ENCODE measurements at regions not wholly inside any gene's neighbourhood (a gene's known extent, or its start where the extent isn't known, plus 50 kb on each side); places are given as distances from the start of the nearest gene placed in this dataset.

DNA sequence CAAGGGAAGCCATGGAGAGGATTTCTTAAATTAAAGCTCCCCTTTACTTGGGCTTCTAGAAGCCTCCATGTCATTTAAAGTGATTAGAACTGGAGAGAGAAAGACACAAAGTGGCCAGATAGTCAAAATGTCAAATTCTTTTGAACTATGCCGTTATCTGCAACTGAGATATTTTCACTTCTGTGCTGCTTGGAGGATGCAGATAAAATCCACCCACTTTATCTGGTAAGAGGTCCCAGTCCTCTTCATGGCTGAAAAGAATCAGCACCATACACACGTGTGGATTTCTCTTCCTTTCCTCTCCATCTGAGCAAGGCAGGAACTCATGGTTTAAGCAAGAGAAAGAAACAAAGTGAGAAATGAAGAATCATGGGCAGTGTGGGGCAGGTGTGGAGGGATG, 276.9 kb upstream of the RUNX1 start:
- DNase-seq, result no peak

- DNase-seq, result no peak
Measured at GRCh38 chr21:35324372-35325220, 275.5 kb upstream of the RUNX1 start.

DNA sequence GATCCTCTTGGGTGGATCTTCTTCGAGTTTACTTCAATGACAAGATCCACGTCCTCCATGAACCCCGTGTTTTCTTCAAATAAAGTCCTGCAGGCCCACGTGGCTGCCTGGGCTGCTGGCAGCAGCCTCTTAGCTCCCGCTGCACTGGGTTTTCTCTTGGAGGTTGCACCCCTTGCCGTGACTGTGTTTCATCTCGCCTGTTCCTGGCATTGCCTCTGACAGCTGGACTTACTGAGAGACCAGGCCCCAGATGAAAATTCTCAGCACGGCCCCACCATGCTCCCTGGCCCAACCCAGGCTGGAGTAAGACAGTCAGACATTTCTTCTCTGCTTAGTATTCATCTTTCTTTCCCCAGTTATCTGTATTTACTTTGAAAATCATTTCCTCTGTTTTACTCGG, 274.8 kb upstream of the RUNX1 start:
- DNase-seq, result no peak

GRCh38 chr21:35321322-35322200, 272.5 kb upstream of the RUNX1 start:
- no peak for DNase-seq

- no peak for DNase-seq
Measured at GRCh38 chr21:35319684-35320283, 270.7 kb upstream of the RUNX1 start.

DNA sequence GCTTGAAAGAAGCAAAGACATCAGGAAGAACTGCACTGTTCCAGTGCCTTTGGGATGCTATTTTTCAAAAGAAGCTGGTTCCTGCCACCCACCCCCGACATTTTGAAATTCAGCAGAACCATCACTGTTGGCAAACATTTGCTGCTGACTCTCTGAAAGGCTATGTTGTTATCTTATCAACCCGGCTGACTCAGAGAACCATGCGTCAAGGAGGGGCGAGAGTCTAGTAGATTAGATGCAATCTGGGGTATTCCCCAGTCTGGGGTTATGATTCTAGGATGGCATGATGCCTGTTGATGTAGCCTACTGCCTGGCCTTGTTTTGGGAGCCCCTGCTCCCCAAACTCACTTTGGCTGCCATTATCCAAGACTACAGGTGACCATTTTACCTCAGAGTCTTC, 267.8 kb upstream of the RUNX1 start:
- no peak for DNase-seq

DNA sequence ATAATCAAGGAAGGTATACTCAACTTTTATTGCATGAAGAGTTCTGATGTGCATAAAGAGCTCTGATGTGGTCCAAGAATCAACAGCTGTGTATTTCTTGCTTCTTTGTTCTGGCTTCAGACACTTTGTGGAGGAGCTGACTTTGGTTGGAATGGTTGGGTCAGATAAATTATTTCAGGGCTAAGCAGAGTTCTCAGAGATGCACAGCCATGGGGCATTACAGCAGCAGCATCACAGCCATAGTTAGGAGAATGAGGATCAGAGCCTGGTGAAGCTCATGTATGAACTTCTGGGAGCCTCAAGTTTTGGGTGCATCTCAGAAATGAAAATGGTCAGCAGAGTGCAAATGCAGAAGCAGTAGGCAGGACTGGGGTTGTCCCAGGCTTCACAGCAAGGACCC, 267.4 kb upstream of the RUNX1 start:
- DNase-seq, result no peak

- DNase-seq, result no peak
Measured at GRCh38 chr21:35314857-35315582, 265.9 kb upstream of the RUNX1 start.

GRCh38 chr21:35311985-35312384, 262.9 kb upstream of the RUNX1 start:
- DNase-seq, result no peak

- DNase-seq, result no peak
Measured at GRCh38 chr21:35309316-35309715, 260.2 kb upstream of the RUNX1 start.

DNA sequence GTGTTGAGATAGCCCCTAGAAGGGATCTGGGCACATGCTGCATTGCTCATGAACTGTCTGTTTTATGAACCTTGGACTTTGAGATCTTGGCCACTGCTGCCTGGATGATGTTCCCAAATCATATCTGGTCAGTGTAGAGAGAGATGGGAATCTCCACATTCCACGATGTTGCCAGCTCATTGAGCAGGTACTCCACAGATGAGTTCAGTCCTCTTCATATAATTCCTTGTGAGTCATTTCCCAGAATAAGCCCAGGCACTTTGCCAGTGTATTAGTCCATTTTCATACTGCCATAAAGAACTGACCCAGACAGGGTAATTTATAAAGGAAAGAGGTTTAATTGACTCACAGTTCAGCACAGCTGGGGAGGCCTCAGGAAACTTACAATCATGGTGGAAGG, 254.0 kb upstream of the RUNX1 start:
- DNase-seq, result no peak

GRCh38 chr21:35298757-35299156, 249.7 kb upstream of the RUNX1 start:
- no peak for DNase-seq

GRCh38 chr21:35297665-35298064, 248.6 kb upstream of the RUNX1 start:
- no peak for DNase-seq

- DNase-seq, result peak; percentile 96
Measured at GRCh38 chr21:35294231-35294898, 245.3 kb upstream of the RUNX1 start.

DNA sequence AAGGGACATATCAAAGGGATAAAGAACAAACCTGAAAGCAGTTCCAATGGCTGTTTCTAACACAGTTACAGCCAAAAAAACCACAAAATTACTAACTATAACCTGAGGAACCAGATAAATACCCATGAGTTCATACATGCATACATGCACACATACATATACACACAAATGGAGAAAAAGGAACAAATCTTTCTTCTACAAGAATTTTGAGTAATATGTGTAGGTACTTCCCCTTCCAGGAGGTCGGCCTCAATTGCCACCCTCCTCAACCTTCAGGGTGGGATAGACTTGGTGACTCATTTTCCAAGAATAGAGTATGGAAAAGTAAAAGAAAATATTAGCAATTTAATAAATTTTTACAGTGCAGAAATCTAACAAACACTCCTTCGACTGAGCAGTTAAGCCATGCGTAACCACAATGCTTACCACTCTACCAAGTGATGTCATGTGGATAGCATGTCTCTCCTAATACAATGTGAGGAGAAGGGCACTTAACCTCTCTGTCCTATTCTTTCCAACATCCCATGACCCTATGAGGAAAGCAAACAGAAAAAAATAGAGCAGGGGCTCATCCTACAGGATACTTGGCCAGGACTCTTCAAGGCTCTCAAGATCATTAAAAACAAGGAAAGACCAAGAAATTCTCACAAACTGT, 243.0 kb upstream of the RUNX1 start:
- DNase-seq, result no peak

DNA sequence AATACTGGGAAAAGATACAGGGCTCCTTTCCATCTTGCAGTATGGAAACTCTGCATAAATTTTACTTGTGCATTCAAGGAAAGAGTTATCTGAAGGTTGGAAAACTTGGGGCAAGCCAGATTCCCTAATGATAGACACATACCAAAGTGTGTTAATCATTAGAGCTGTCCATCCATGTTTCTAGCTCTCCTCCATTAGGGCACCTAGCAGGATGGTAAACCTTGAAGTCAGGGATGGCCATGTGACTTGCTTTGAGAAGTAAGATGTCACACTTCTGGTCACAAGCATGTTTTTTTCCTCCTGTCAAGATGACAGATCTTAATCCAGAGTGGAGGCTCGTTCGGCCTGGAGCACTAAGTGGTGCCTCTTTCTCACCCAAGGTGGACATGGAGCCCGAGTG, 241.9 kb upstream of the RUNX1 start:
- DNase-seq, result no peak

GRCh38 chr21:35288238-35288637, 239.1 kb upstream of the RUNX1 start:
- DNase-seq, result no peak

GRCh38 chr21:35284199-35284598, 235.1 kb upstream of the RUNX1 start:
- DNase-seq, result no peak

- no peak for DNase-seq
Measured at GRCh38 chr21:35282944-35283343, 233.8 kb upstream of the RUNX1 start.

DNA sequence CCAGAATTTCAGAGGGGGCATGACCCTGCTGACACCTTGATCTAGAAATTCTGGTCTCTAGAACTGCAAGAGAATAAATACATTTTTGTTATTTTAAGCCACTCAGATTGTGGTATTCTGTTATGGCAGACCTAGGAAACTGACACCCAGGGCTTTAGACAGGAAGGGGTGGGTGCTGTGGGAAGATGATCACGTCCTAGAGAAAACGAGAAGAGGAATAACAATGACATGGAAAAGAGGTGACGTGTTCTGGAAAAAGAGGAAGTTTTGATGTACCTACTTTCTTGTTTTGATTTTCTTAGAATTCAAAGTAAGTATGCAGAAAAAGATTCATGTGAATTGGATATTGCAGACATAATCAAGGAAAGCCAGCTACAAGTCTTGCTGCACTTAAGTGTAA, 232.9 kb upstream of the RUNX1 start:
- DNase-seq, result no peak

- DNase-seq, result no peak
Measured at GRCh38 chr21:35280231-35280630, 231.1 kb upstream of the RUNX1 start.

- no peak for DNase-seq
Measured at GRCh38 chr21:35275776-35276175, 226.7 kb upstream of the RUNX1 start.

Measured in COR-L47 (cell line).